Chondrocyte (in vitro differentiated cells): ENCODE measurements at regions not wholly inside any gene's neighbourhood (a gene's known extent, or its start where the extent isn't known, plus 50 kb on each side); places are given as distances from the start of the nearest gene placed in this dataset.

Source experiments
- DNase-seq: peaks from one replicate; pipeline ENCODE4 v3.0.0; 2021; ENCODE audit warnings: mixed read lengths, low spot score
- H3K27ac Mint-ChIP-seq: one replicate; pipeline ENCODE4 v1.8.0; 2021; ENCODE audit warnings: mild to moderate bottlenecking, moderate library complexity, mixed read lengths; ENCODE audit not compliant: unreplicated experiment
- H3K27me3 Mint-ChIP-seq: 2 replicates; pipeline ENCODE4 v1.8.0; 2021; ENCODE audit warnings: low read depth, mixed read lengths
- H3K36me3 Mint-ChIP-seq: 2 replicates; pipeline ENCODE4 v1.8.0; 2021; ENCODE audit warnings: low read depth, mixed read lengths
- H3K4me1 Mint-ChIP-seq: 2 replicates; pipeline ENCODE4 v1.8.0; 2021; ENCODE audit warnings: low read depth, mild to moderate bottlenecking, mixed read lengths
- H3K4me3 Mint-ChIP-seq: one replicate; pipeline ENCODE4 v1.8.0; 2021; ENCODE audit warnings: mild to moderate bottlenecking, moderate library complexity, mixed read lengths; ENCODE audit not compliant: unreplicated experiment
- H3K9me3 Mint-ChIP-seq: 2 replicates; pipeline ENCODE4 v1.8.0; 2021; ENCODE audit warnings: low read depth, mixed read lengths
- TF ChIP-seq, protein P1 (sequence below): fragments of 200-600 bp; sonication (generic); IDR thresholded peaks from 2 replicates; pipeline ENCODE4 v1.5.0; 2021; ENCODE audit warnings: antibody characterized with exemption, mild to moderate bottlenecking, moderate library complexity

DNA sequence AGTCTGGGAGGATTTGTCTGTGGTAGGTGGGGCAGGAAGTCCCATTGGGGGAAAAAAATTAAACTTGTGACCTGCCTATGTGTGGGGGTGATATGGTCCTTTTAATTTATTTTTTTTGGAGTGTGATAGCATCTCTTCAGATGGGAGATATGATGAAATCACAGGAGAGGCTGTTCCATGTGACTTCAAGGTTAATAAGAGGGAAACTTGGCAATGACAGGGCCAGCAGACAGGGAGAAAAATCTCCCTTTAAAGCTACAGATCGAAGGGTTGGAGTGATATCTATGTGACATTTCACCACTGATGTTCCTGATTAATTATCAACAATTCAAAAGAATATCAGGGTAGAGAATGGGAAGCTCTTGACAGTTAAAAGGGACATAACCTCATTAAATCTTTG is 886.9 kb downstream of the TUSC7 start:
- no peak overlapping the region for H3K4me3 Mint-ChIP-seq
- H3K4me1 Mint-ChIP-seq, result no peaks in the 10 kb centered on the region
- H3K27ac Mint-ChIP-seq, result no peak overlapping the region
- H3K36me3 Mint-ChIP-seq, result no peaks in the 10 kb centered on the region
- no peaks in the 10 kb centered on the region for H3K9me3 Mint-ChIP-seq
- no peak for DNase-seq
- TF ChIP-seq, protein P1, sequence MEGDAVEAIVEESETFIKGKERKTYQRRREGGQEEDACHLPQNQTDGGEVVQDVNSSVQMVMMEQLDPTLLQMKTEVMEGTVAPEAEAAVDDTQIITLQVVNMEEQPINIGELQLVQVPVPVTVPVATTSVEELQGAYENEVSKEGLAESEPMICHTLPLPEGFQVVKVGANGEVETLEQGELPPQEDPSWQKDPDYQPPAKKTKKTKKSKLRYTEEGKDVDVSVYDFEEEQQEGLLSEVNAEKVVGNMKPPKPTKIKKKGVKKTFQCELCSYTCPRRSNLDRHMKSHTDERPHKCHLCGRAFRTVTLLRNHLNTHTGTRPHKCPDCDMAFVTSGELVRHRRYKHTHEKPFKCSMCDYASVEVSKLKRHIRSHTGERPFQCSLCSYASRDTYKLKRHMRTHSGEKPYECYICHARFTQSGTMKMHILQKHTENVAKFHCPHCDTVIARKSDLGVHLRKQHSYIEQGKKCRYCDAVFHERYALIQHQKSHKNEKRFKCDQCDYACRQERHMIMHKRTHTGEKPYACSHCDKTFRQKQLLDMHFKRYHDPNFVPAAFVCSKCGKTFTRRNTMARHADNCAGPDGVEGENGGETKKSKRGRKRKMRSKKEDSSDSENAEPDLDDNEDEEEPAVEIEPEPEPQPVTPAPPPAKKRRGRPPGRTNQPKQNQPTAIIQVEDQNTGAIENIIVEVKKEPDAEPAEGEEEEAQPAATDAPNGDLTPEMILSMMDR, result no peak
- H3K27me3 Mint-ChIP-seq, result peaks cover 21% of the 10 kb centered on the region

DNA sequence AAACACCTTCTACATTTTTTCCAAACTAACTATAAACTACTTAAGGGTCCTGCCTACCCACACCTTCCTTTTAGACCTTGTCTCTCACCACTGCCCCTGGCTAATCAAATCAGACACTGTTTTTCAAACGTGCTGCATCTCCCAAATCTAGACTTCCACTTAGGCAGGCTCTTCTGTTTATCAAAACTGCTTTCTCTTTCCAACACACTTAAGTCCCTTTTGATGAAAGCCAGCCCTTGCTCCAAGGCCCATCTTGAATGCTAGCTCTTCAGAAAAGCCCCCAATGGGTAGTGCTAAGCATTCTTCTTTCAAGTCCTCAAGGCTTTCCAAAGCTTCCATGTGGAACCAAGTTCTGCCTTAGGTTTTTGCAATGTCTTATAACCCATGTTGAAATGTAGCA is 888.3 kb downstream of the TUSC7 start:
- TF ChIP-seq, protein P1, result no peak
- H3K4me1 Mint-ChIP-seq, result no peaks in the 10 kb centered on the region
- H3K27ac Mint-ChIP-seq, result no peak overlapping the region
- no peaks in the 10 kb centered on the region for H3K9me3 Mint-ChIP-seq
- peaks cover 19% of the 10 kb centered on the region for H3K27me3 Mint-ChIP-seq
- no peaks in the 10 kb centered on the region for H3K36me3 Mint-ChIP-seq
- no peak overlapping the region for H3K4me3 Mint-ChIP-seq
- no peak for DNase-seq

DNA sequence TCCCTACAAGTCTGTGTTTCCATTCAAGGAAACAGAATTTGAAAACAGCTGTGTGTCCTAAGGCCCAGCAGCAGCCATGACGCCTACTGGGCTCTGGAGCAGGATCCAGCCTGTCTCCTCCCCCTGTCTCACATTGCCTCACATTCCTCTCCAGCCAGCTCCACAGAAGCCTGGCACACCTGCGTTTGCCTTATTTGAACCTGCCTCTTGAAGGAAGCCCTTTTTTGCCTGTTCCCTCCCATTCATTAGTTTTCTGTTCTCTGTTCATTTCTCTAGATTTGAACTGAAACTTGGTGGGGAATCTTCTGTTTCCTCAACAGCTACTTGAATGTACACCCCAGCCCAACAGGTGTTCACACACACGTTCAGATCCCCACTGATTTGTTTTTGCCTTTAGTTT is 890.5 kb downstream of the TUSC7 start:
- Mint-ChIP-seq H3K27me3 (peaks cover 17% of the 10 kb centered on the region), H3K9me3 (no peaks in the 10 kb centered on the region), H3K4me3 (no peak overlapping the region), H3K36me3 (no peaks in the 10 kb centered on the region), H3K27ac (no peak overlapping the region), H3K4me1 (no peaks in the 10 kb centered on the region)
- TF ChIP-seq, protein P1, result no peak
- no peak for DNase-seq

DNA sequence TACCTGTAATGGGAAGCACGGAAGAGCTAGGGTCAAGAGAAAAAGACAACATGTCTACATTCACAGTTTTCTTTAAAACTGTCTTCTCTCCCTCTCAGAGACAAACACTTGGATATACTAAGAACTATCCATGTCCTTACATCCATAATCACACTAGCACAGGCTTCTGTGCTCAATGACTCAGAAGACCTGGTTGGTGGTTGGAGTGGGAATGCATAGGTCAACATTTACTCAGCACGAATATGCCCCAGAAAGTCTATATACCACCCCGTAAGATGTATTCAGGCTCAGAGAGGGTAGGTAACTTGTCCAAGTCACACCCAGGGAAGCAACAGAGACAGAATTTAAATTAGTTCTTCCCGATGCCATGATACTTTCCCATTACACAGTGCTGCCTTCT is 891.1 kb downstream of the TUSC7 start:
- Mint-ChIP-seq H3K4me1 (no peaks in the 10 kb centered on the region), H3K36me3 (no peaks in the 10 kb centered on the region), H3K27ac (no peak overlapping the region), H3K9me3 (no peaks in the 10 kb centered on the region), H3K4me3 (no peak overlapping the region), H3K27me3 (peaks cover 17% of the 10 kb centered on the region)
- TF ChIP-seq, protein P1, result no peak
- no peak for DNase-seq

DNA sequence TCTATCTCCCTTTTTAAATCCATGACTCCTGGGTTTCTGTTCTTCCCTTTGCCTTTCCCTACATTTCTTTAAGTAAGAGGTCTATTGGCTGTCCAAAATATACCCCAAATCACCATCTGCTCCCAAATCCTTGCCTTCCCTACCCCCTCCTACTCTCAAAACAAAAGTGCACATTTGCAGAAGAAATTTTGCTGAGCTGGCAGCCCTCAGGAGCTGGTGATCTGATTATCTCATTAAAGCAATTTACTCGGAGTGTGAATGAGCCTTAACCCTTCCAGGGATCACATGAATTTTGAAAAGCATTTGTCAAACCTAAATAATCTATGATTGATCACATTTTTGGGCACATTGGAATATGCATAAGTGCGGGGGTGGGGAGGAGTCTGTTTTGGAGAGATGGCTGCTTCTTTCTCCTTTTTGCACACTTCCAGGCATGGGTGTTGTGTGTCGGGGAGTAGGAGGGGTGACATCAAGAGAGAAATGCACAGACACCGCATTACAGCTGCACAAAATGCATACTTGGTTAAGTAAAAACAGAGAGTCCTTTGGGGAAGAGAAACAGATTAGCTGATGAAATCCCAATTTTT is 892.6 kb downstream of the TUSC7 start:
- no peak overlapping the region for H3K27ac Mint-ChIP-seq

More for the DNA sequence above, 892.6 kb downstream of the TUSC7 start:
- Mint-ChIP-seq H3K36me3 (no peaks in the 10 kb centered on the region), H3K9me3 (no peaks in the 10 kb centered on the region), H3K4me3 (no peak overlapping the region), H3K27me3 (peaks cover 12% of the 10 kb centered on the region), H3K4me1 (peaks cover 9% of the 10 kb centered on the region)
- TF ChIP-seq, protein P1, result no peak
- no peak for DNase-seq
